ENCODE measurements at regions not wholly inside any gene's neighbourhood (a gene's known extent, or its start where the extent isn't known, plus 50 kb on each side); places are given as distances from the start of the nearest gene placed in this dataset.

DNA sequence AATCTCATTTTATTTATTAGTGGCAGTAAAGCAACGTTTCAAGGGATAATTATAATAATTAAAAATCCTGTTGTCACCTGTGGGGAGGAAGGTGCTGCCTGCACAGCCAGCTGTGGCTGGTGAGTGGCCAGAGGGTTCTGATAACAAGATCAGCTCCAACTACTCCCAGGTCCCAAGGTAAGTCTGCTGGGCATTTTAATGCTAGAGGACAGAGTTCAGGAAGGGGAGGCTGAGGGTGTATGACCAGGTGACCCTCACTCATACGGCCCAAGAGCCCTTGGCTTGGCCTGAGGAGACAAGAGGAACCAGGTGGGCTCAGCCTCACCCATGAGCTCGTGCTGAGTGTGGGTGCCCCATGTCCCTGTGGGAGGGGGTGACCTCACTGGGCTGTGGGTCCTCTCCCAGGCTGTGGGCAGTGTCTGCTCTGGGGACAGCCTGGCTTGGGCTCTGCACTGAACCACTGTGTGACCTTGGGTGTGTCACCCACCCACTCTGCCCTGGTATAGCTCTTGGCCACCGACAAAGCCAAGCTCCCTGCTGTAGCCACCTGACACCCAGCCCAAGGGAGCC, 223.8 kb downstream of the PTPRU start:
- TF ChIP-seq GATA1 (IDR thresholded peaks at IDR 0.05; ENCODE audit: low read depth, low read length) (no peak), POLR2A (IDR thresholded peaks at IDR 0.05; ENCODE audit: low read length) (no peak)
- DNase-seq: no peak

DNA sequence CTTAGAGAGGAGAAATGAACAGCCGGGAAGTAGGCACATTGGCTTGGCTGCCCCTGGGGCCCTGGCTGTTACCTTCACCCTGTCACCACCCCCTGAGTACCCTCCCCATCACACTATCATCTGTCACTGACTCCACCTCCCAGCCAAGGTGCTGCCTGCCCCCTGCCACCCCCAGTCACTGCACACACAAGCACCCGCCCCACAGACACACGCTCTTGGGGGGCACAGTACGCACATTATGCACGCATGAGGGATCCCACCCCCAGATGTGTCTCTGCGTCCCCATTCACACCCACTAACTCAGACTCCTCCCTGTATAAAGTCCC, 223.3 kb downstream of the PTPRU start:
- TF ChIP-seq POLR2A (IDR thresholded peaks at IDR 0.05; ENCODE audit: low read length): no peak
- no peak for TF ChIP-seq GATA1 (IDR thresholded peaks at IDR 0.05; ENCODE audit: low read depth, low read length)
- DNase-seq: no peak

DNA sequence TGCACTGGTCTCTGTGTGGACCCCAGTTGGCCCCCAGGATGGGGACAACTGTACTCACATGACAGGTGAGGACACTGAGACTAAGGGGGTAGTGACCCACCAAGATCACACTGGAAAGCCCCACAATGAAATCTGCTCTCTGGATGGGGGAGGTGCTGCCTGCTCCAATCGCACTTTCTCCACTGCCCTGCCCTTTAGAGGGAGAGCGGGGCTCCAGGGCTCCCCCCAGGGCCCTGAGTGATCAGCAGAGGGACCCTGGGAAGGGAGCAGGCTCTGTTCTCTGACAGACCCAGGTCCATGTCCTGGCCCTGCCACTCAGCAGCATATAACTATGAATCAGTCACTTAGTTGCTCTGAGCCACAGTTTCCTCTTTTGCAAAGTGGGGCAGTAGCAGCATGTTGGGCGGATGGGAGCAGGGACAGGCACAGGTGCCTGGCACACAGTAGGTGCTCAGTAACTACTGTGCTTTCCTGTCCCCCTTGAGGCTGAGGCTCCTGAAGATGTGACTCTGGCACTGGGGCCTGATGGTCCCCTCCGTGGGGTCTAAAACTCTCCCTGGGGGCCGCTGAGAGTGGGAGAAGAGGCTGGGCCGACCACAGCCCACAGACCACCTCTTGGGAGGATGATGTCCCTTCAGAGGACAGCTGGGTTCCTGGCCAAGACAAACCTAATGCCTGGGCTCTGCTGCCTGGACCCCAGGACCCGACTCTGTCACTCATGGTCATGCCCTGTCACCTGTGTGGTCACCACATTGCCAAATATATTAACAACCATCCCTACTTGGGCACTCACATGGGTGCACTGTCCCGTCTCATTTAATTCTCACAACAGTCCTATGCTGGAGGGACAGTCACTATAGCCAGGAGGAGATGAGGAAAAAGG, 222.7 kb downstream of the PTPRU start:
- no peak for TF ChIP-seq POLR2A (IDR thresholded peaks at IDR 0.05; ENCODE audit: low read length)
- DNase-seq: no peak

DNA sequence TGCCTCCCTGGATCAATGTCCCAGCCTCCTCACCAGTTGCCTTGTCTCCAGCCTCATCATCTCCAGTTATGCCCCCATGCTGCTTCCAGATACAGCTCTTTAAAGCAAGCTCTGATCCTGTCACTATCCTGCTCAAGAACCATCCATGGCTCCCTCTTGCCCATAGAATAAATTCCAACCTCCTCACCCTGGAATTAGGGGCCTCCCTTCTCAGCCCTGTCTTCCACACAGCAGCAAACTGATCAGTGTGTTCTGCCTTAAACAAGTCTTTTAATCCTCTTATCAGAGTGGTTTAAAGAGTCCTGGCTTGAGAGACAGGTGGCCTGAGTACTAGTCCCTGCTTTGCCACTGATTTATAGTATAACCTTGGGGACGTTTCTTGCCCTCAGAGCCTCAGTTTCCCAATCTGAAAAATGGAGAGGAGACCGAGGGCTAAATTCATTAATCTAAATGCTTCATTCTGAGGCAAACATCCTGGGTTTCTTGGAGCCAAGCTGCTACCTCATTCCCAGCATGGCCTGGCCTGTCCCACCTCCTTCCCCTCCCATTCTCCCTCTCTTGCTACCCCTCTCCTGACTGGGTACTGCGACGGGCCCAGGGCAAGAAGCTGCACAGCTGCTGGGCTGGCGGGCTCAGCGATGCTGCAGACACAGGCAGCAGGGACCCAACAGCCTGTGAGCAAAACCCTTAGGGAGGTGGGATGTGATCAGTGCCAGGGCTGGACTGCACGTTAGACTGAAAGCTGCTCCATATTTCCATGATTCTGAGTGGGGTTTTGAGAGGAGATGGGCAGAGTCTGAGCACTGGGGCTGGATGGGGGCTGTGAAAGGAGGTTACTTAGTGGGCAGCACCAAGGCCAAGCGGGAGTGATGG, 221.4 kb downstream of the PTPRU start:
- TF ChIP-seq GATA1 (IDR thresholded peaks at IDR 0.05; ENCODE audit: low read depth, low read length) (no peak), POLR2A (IDR thresholded peaks at IDR 0.05; ENCODE audit: low read length) (no peak)
- DNase-seq: no peak

DNA sequence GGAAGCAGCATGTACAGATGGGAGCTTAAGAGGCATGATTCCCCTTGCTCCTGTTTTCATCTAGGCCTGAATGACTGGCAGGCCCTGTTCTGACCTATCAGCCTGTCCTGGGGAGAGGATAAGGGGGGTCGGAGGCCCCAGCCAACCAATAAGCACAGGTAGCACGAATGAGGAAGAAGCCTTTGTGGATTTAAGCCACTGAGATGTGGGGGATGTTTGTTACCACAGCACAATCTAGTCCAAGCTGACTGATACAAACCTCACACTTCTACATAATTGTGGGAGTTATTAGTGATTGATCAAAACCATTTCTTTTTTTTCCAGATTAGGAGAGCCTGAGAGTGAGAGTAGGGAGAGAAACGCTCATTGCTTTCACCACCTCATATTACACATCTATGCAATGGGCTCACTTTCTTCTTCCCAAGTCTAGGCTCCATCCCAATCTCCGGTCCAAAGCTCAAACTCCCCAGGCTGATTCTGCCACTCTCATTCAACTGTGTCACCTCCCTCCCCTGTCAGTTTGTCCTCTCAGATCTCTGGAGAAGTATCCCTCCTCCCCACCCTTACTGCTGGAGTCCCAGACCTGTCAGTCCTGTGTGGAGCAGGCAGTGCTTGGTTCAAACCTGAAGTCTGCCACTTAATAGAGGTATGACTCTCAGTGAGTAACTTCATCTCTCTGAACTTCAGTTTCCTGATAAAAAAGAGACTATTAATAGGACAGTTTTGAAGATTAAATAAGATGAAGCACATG, 220.5 kb downstream of the PTPRU start:
- DNase-seq: no peak
- no peak for TF ChIP-seq GATA1 (IDR thresholded peaks at IDR 0.05; ENCODE audit: low read depth, low read length)

DNA sequence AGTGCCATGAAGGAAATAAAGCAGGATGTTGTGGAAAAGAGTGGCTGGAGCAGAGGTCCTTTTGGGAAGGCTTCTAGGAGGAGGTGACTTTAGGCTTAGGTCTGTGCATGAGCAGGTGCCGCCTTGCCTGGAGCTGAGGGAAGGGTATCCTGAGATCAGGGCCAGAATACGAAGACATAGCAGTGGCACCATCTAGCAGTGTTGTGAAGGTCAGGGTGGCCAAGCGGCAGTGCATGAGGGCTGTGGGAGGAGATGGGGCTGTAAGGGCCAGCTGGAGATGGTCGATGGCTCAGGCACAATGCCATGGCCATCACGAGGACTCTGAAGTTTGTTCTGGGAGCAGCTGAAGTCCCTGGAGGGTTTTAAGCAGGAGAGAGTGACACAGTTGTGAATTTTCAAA, 219.5 kb downstream of the PTPRU start:
- no peak for TF ChIP-seq POLR2A (IDR thresholded peaks at IDR 0.05; ENCODE audit: low read length)
- no peak for TF ChIP-seq GATA1 (IDR thresholded peaks at IDR 0.05; ENCODE audit: low read depth, low read length)
- no peak for DNase-seq

DNA sequence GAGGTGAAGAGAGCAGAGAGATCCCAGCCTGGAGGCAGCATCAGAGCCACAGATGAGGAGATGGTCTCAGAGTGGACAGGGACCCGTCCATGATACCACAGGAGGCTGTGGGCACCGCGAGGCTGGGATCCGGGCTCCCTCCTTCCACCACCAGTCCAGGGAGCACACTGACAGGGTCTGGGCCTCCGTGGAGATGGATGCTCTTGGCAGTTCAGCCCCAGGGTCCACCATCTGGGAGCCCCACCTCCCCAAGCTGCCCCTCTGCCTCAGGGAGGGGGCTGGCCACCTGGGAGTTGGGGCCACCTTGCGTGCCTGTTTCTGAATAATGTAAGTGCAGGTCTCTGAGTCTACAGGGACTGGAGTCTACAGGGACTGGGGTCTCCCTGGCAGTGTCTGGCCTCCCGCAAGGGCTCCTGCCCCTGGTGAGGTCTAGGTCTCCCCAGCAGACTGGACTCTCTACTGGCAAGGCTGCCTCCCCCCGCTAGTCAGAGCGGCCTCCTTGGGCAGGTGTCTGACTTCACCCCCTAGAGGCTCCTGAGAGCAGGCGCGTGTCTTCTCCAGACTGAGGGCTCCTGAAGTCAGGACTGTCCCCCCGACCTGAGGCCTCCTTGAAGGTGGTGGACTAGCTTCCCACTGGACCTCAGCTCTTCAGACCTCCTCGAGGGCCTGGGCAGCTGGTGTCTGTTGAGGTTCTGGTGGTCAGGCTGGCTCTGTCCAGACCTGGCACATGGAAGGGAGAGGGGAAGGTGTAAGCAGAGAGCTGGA, 218.5 kb downstream of the PTPRU start:
- TF ChIP-seq GATA1 (IDR thresholded peaks at IDR 0.05; ENCODE audit: low read depth, low read length) (no peak), POLR2A (IDR thresholded peaks at IDR 0.05; ENCODE audit: low read length) (no peak)
- DNase-seq: no peak

DNA sequence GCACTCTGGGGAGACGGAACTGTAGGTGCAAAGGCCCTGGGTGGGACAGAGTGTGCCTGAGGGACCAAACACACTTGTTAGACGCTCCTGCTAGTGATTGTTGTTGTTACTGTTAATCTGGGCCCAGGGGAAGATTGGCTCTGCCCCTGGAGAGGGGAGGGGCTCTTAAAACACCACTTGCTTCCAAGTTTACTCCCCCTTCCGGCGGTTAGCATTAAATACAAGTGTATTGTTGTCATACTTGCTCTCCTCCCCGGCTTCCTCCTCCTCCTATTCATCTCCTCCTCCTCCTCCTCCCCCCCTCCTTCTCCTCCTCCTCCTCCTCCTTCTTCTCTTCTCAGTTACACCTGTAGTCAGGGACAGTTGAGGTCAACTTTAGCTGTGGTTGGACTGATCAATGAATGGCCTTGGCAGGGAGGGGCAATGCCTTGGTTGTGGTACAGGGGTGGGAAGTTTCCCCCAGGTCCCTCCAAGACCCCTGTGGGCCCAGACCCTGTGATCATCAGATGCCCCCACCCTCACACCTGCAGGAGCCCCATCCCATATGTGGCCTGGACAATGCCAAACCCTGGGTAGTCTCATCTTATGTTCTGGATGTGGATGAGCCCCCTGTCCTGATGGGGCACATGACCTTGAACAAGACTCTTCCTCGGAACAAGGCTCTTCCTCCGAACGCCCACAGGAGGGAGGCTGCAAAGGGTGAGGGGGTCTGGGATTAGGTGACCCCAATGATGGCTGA, 217.3 kb downstream of the PTPRU start:
- DNase-seq: peak; percentile 53 to 55
- no peak for TF ChIP-seq GATA1 (IDR thresholded peaks at IDR 0.05; ENCODE audit: low read depth, low read length)
- TF ChIP-seq POLR2A (IDR thresholded peaks at IDR 0.05; ENCODE audit: low read length): no peak

DNA sequence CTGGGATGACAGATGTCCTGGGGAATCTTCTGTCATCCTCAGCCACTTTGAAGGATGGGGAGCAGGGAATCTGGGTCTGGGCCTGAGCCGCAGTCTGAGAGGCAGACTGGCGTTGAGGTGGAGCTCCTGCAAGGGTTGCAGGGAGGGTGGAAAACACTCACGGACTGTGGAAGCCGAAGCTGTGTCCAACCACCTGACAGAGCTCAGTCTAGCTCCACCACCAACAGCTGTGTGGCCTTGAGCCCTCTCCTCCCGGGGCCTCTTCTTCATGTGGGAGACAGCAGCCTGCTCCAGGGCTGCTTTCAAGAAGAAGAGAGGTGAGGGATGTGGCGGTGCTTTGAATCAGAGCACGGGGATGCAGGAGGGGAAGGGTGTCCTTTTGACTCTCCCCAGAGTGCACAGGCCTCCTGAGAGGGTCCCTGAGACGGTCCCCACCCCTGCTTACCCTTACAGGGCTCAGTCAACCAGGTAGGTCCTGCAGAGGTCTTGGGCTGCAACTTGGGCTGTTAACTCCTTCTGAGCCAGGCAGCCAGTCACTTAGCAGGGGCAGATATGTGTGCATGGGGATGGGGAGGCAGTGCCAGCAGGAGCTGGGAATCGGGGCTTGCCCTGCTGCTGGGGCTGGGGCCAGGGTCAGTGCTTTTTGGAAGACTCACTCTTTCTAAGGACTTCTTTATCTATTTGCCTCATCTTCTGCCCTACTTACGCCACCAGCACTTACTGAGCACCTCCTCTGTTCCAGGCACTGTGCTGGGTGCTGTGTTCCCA, 216.3 kb downstream of the PTPRU start:
- no peak for DNase-seq
- TF ChIP-seq POLR2A (IDR thresholded peaks at IDR 0.05; ENCODE audit: low read length): no peak
- TF ChIP-seq GATA1 (IDR thresholded peaks at IDR 0.05; ENCODE audit: low read depth, low read length): no peak

DNA sequence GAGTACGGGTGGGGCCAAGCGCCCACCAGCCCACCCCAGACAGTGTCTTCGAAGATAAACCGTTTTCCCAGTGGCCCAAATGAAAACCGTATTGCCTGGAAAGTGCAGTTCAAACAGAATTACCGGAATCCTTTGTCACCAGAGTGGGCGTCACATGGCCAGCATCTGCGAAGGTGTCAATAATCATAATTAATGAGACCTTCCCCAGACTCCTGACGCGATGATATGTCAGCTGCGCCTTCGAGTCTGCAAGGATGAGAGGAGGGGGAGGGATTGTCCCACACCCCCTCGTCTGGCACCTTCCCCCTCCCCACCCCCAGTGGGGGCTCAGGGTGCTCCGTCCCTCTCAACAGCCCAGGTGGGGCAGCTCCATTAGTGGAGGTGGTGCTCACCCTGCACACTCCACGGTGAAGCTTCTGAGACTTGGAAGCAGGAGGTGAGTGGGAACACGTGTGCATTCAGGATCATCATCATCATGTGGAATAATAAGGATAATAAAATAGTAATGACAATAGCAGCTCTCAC, 215.1 kb downstream of the PTPRU start:
- TF ChIP-seq POLR2A (IDR thresholded peaks at IDR 0.05; ENCODE audit: low read length): no peak
- no peak for TF ChIP-seq GATA1 (IDR thresholded peaks at IDR 0.05; ENCODE audit: low read depth, low read length)
- no peak for DNase-seq

DNA sequence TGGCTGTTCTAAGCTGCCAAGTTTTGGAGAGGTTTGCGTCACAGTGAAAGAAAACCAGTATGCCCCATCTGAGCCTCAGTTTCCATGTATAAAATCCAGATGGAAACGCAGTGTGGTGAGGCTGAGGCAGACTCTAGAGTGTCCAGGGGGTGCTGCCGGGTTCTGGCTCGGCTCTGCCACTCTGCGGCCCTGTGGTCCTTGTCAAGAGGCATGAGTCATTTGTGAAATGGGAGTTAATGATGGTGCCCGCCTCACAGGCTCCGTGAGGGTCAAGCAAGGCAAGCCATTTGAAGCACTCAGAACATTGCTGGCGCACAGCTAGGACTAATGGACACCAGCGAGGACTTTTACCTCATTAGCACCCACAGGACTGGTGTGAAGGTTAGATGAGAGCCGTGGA, 214.3 kb downstream of the PTPRU start:
- TF ChIP-seq POLR2A (IDR thresholded peaks at IDR 0.05; ENCODE audit: low read length): no peak
- no peak for TF ChIP-seq GATA1 (IDR thresholded peaks at IDR 0.05; ENCODE audit: low read depth, low read length)
- DNase-seq: no peak

Measured in erythroblast (primary cell).